ENCODE measurements at regions not wholly inside any gene's neighbourhood (a gene's known extent, or its start where the extent isn't known, plus 50 kb on each side); places are given as distances from the start of the nearest gene placed in this dataset.

DNA sequence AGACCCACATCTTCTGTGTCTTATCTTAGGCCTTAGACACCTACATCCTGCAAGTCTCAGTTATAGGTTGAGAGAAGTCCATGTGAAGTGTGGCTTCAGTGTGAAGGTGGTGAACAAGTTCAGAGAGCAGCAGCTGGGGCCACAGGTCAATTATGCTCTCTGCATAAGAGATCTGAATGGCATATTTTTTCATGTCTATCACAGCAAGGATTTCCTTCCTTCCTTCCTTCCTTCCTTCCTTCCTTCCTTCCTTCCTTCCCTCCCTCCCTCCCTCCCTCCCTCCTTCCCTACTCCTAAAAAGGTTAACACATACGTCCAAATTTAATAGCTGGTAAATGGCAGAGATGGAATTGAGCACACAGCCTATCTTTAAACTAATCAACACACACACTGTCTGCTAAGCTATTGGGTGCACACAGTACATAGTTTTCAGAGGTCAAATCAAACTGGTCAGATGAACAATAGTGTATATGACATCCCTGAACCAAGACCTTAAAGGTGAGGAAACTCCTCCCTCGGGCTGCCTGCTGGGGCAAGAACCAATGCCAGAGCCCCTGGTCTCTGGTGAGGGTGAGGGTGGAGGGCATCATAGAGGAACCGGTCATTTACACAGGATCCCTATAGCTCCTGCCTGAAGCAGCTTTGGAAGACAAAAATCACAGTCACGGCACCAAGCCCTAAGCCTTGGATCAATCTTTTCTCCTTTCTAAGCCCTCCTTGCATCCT, 240.9 kb downstream of the ICOS start:
- TF ChIP-seq, protein P1, sequence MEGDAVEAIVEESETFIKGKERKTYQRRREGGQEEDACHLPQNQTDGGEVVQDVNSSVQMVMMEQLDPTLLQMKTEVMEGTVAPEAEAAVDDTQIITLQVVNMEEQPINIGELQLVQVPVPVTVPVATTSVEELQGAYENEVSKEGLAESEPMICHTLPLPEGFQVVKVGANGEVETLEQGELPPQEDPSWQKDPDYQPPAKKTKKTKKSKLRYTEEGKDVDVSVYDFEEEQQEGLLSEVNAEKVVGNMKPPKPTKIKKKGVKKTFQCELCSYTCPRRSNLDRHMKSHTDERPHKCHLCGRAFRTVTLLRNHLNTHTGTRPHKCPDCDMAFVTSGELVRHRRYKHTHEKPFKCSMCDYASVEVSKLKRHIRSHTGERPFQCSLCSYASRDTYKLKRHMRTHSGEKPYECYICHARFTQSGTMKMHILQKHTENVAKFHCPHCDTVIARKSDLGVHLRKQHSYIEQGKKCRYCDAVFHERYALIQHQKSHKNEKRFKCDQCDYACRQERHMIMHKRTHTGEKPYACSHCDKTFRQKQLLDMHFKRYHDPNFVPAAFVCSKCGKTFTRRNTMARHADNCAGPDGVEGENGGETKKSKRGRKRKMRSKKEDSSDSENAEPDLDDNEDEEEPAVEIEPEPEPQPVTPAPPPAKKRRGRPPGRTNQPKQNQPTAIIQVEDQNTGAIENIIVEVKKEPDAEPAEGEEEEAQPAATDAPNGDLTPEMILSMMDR (conservative IDR thresholded peaks at IDR 0.05; ENCODE audit: low read length), result no peak
- TF ChIP-seq EZH2phosphoT487 (IDR thresholded peaks at IDR 0.05; ENCODE audit: borderline replicate concordance), result no peak
